H1 (cell line): ENCODE measurements at regions not wholly inside any gene's neighbourhood (a gene's known extent, or its start where the extent isn't known, plus 50 kb on each side); places are given as distances from the start of the nearest gene placed in this dataset.
A peak's percentile ranks its signal among the peaks of the same experiment; 100 is the strongest.

Source experiments
- CTCF ChIA-PET: fragments of 300-600 bp; sonication (Branson Sonifier 250); formaldehyde crosslinking; loops from one replicate; lab custom pipeline; 2021; ENCODE audit not compliant: partially characterized antibody; lab: Charles Lee
- POLR2A ChIA-PET: fragments of 300-600 bp; sonication (Branson Sonifier 250); formaldehyde crosslinking; loops from one replicate; lab custom pipeline; 2021; ENCODE audit warnings: inconsistent platforms; ENCODE audit not compliant: partially characterized antibody; lab: Charles Lee
- DNase-seq, 2 experiments: peaks; one replicate each; pipeline versions ENCODE4 v3.0.0 to v3.0.0-alpha.2; 2010 to 2022; ENCODE audit warnings: low spot score in 2 of 2, low read depth in 1 of 2, mixed read lengths in 1 of 2
- FAIRE-seq: peaks from 2 replicates; lab custom pipeline; 2011; peaks lifted over from hg19 to GRCh38; lab: Jason Lieb, UNC
- H2AFZ ChIP-seq: 2 replicates; pipeline ENCODE4 v1.8.1; 2012; ENCODE audit warnings: low read length, inconsistent platforms
- H2AK5ac ChIP-seq: 2 replicates; pipeline ENCODE4 v1.6.1; 2013; ENCODE audit warnings: low read depth, low read length
- H2BK120ac ChIP-seq: replicated peaks from 2 replicates; pipeline ENCODE3; 2013; ENCODE audit warnings: low read depth, low read length, inconsistent platforms
- H2BK12ac ChIP-seq: 2 replicates; pipeline ENCODE4 v1.6.1; 2013; ENCODE audit warnings: low read depth, low read length
- H2BK15ac ChIP-seq: 2 replicates; pipeline ENCODE4 v1.6.1; 2013; ENCODE audit warnings: low read length
- H2BK20ac ChIP-seq: 2 replicates; pipeline ENCODE4 v1.6.1; 2013; ENCODE audit warnings: low read length
- H2BK5ac ChIP-seq: 2 replicates; pipeline ENCODE4 v1.6.1; 2013; ENCODE audit warnings: low read depth, low read length
- H3K14ac ChIP-seq: 2 replicates; pipeline ENCODE4 v1.6.1; 2013; ENCODE audit warnings: inconsistent platforms; ENCODE audit not compliant: insufficient read length
- H3K18ac ChIP-seq: 2 replicates; pipeline ENCODE4 v1.6.1; 2013; ENCODE audit warnings: low read length; ENCODE audit errors: extremely low read depth
- H3K23ac ChIP-seq: 2 replicates; pipeline ENCODE4 v1.6.1; 2013; ENCODE audit warnings: inconsistent platforms; ENCODE audit not compliant: insufficient read length
- H3K23me2 ChIP-seq: 2 replicates; pipeline ENCODE4 v1.6.1; 2013; ENCODE audit warnings: low read depth, low read length
- H3K27ac ChIP-seq: 2 replicates; pipeline ENCODE4 v1.6.1; 2011; ENCODE audit warnings: low read depth, low read length, inconsistent platforms
- H3K27me3 ChIP-seq, 4 experiments: replicated peaks in 1 of 4; 1 replicate in 1 of 4; 2 replicates in 3 of 4; pipeline versions ENCODE4 v1.6.1 to v1.8.1; 2011 to 2013; ENCODE audit warnings: low read length in 3 of 4, mild to moderate bottlenecking in 3 of 4, inconsistent platforms in 2 of 4, mixed read lengths in 2 of 4, moderate library complexity in 1 of 4; ENCODE audit not compliant: control insufficient read depth in 3 of 4, insufficient read depth in 3 of 4; ENCODE audit errors: extremely low read depth in 1 of 4
- H3K36me3 ChIP-seq, 4 experiments: 2 replicates each; pipeline versions ENCODE4 v1.6.1 to v1.8.1; 2011 to 2013; ENCODE audit warnings: mild to moderate bottlenecking in 4 of 4, low read length in 3 of 4, moderate library complexity in 2 of 4, control low read depth in 1 of 4, inconsistent platforms in 1 of 4; ENCODE audit not compliant: insufficient read depth in 4 of 4, control insufficient read depth in 2 of 4
- H3K4ac ChIP-seq: replicated peaks from 2 replicates; pipeline ENCODE3; 2013; ENCODE audit warnings: low read length, low read depth, mixed read lengths, inconsistent platforms; ENCODE audit not compliant: insufficient read length
- H3K4me1 ChIP-seq, 4 experiments: replicated peaks in 1 of 4; 1 replicate in 1 of 4; 2 replicates in 3 of 4; pipeline versions ENCODE4 v1.6.1 to v1.8.1; 2011 to 2013; ENCODE audit warnings: low read length in 3 of 4, inconsistent platforms in 2 of 4, mixed read lengths in 1 of 4; ENCODE audit not compliant: insufficient read depth in 4 of 4, control insufficient read depth in 3 of 4
- H3K4me2 ChIP-seq, 2 experiments: 2 replicates each; pipeline versions ENCODE4 v1.6.1 to v1.8.1; 2011 to 2013; ENCODE audit warnings: low read depth in 2 of 2, low read length in 2 of 2, control low read depth in 1 of 2, inconsistent platforms in 1 of 2, mild to moderate bottlenecking in 1 of 2; ENCODE audit not compliant: insufficient read depth in 1 of 2
- H3K4me3 ChIP-seq, 4 experiments: fragments of 200-600, 300-600 bp in 1 of 4; sonication (generic), shearing (Covaris generic), sonication (Bioruptor Twin) in 1 of 4; 2 replicates each; pipeline versions ENCODE4 v1.5.1 to v1.8.1; 2011 to 2016; ENCODE audit warnings: low read length in 4 of 4, low read depth in 3 of 4, control low read depth in 2 of 4, inconsistent platforms in 2 of 4, mild to moderate bottlenecking in 2 of 4, mixed read lengths in 1 of 4, moderate library complexity in 1 of 4; ENCODE audit not compliant: insufficient read depth in 2 of 4; ENCODE audit errors: extremely low read depth in 1 of 4
- H3K56ac ChIP-seq: replicated peaks from 2 replicates; pipeline ENCODE3; 2013; ENCODE audit warnings: low read depth, mild to moderate bottlenecking, mixed read lengths, low read length, inconsistent platforms; ENCODE audit not compliant: insufficient read length
- H3K79me1 ChIP-seq: 2 replicates; pipeline ENCODE4 v1.6.1; 2013; ENCODE audit warnings: low read depth, low read length, control low read depth
- H3K79me2 ChIP-seq, 2 experiments: 2 replicates each; pipeline versions ENCODE4 v1.6.1 to v1.8.1; 2012 to 2013; ENCODE audit warnings: low read length in 2 of 2, mild to moderate bottlenecking in 2 of 2, inconsistent platforms in 1 of 2; ENCODE audit not compliant: insufficient read depth in 2 of 2, control insufficient read depth in 1 of 2
- H3K9ac ChIP-seq, 4 experiments: replicated peaks in 1 of 4; 1 replicate in 1 of 4; 2 replicates in 3 of 4; pipeline versions ENCODE4 v1.6.1 to v1.8.1; 2011 to 2013; ENCODE audit warnings: low read depth in 3 of 4, low read length in 3 of 4, control low read depth in 2 of 4, mild to moderate bottlenecking in 2 of 4, moderate library complexity in 2 of 4, inconsistent platforms in 1 of 4; ENCODE audit errors: extremely low read depth in 1 of 4
- H3K9me3 ChIP-seq, 2 experiments: 2 replicates each; pipeline versions ENCODE4 v1.6.1 to v1.8.1; 2012 to 2013; ENCODE audit warnings: mild to moderate bottlenecking in 2 of 2, moderate library complexity in 2 of 2, control low read depth in 1 of 2, inconsistent platforms in 1 of 2, low read depth in 1 of 2, low read length in 1 of 2, mixed read lengths in 1 of 2; ENCODE audit not compliant: insufficient read depth in 2 of 2
- H4K20me1 ChIP-seq, 2 experiments: replicated peaks in 1 of 2; 2 replicates each; pipeline versions ENCODE3 to v1.8.1; 2011 to 2013; ENCODE audit warnings: inconsistent platforms in 2 of 2, low read length in 2 of 2, mild to moderate bottlenecking in 1 of 2; ENCODE audit not compliant: insufficient read depth in 2 of 2, control insufficient read depth in 1 of 2
- H4K5ac ChIP-seq: 2 replicates; pipeline ENCODE4 v1.6.1; 2013; ENCODE audit warnings: low read length, low read depth, mixed read lengths, inconsistent platforms; ENCODE audit not compliant: insufficient read length
- H4K8ac ChIP-seq: 2 replicates; pipeline ENCODE4 v1.8.0; 2013; ENCODE audit warnings: mild to moderate bottlenecking, moderate library complexity, low read length, inconsistent platforms; ENCODE audit not compliant: insufficient read depth; ENCODE audit errors: extremely low read depth
- H4K91ac ChIP-seq: replicated peaks from 2 replicates; pipeline ENCODE3; 2013; ENCODE audit warnings: low read length, mixed read lengths, inconsistent platforms; ENCODE audit not compliant: insufficient read length
- CREB1 ChIP-seq: IDR thresholded peaks from 2 replicates; pipeline ENCODE4 v1.6.1; 2012; ENCODE audit warnings: inconsistent platforms
- EGR1 ChIP-seq: IDR thresholded peaks from 2 replicates; pipeline ENCODE4 v1.6.1; 2011; ENCODE audit warnings: low read depth, low read length, borderline replicate concordance
- POU5F1 ChIP-seq: IDR thresholded peaks from 2 replicates; pipeline ENCODE4 v1.6.1; 2011; ENCODE audit warnings: low read depth, mild to moderate bottlenecking, low read length, moderate library complexity
- SIX5 ChIP-seq: IDR thresholded peaks from 2 replicates; pipeline ENCODE4 v1.6.1; 2011; ENCODE audit warnings: mild to moderate bottlenecking, low read depth, low read length
- SP4 ChIP-seq: IDR thresholded peaks from 2 replicates; pipeline ENCODE4 v1.6.1; 2012; ENCODE audit warnings: low read length, inconsistent platforms
- SRF ChIP-seq: IDR thresholded peaks from 2 replicates; pipeline ENCODE4 v1.6.1; 2011; ENCODE audit warnings: mild to moderate bottlenecking, low read depth, low read length, moderate library complexity
- SUZ12 ChIP-seq: fragments of 200-600 bp; sonication (generic); IDR thresholded peaks from 2 replicates; pipeline ENCODE4 v1.6.1; 2012; ENCODE audit warnings: mild to moderate bottlenecking, inconsistent platforms, low read length, moderate library complexity, mixed read lengths
- TCF12 ChIP-seq: IDR thresholded peaks from 2 replicates; pipeline ENCODE4 v1.6.1; 2011; ENCODE audit warnings: low read depth, mild to moderate bottlenecking, low read length
- WGBS, 2 experiments: shearing (Covaris generic) in 1 of 2; methylation state at CpG; one replicate each; pipeline versions ENCODE4 v1.1.6 to v1.1.7; 2013 to 2015; ENCODE audit warnings: low lambda C conversion rate in 2 of 2, mixed read lengths in 2 of 2, inconsistent platforms in 1 of 2, low coverage in 1 of 2, missing lambda C conversion rate in 1 of 2; ENCODE audit not compliant: insufficient replicate concordance in 2 of 2, insufficient coverage in 1 of 2, insufficient read length in 1 of 2; ENCODE audit errors: extremely low coverage in 1 of 2, missing lambda C conversion rate in 1 of 2; 5-methylcytosine and 5-hydroxymethylcytosine counted together
- TF ChIP-seq, protein P1 (sequence below): IDR thresholded peaks from 2 replicates; pipeline ENCODE4 v1.6.1; 2012; ENCODE audit warnings: inconsistent platforms

DNA sequence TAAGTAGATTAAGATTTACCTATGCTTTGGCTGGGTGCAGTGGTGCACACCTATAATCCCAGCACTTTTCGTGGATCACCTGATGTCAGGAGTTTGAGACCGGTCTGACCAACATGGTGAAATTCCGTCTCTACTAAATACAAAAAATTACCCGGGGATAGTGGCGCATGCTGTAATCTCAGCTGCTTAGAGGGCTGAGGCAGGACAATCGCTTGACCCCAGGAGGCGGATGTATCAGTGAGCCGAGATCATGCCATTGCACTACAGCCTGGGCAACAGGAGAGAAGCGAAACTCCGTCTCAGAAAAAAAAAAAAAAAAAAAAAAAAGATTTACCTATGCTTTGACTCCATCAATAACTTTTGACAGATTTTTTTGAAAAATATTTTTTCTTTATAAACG lies 267.1 kb upstream of the SEMA6A start:
- Histone ChIP-seq H3K18ac (no peak overlapping the region), H3K4me3 (no peak overlapping the region), H4K8ac (no peak overlapping the region), H2BK15ac (no peak overlapping the region), H3K36me3 (no peaks in the 10 kb centered on the region), H2BK5ac (no peak overlapping the region), H3K4ac (no peak overlapping the region), H4K20me1 (no peaks in the 10 kb centered on the region), H2BK120ac (no peak overlapping the region), H3K9me3 (no peaks in the 10 kb centered on the region), H3K79me1 (no peaks in the 10 kb centered on the region), H2AFZ (no peak overlapping the region), H3K27ac (no peak overlapping the region), H3K56ac (no peak overlapping the region), H3K23ac (no peak overlapping the region), H3K9ac (no peak overlapping the region), H2BK20ac (no peak overlapping the region), H3K4me2 (no peak overlapping the region), H2AK5ac (no peak overlapping the region), H3K23me2 (no peaks in the 10 kb centered on the region), H2BK12ac (peak overlapping the region; percentile 22; the same call in 1 of the 2 replicates), H3K14ac (no peak overlapping the region), H3K27me3 (no peaks in the 10 kb centered on the region), H4K5ac (no peak overlapping the region), H3K4me1 (no peaks in the 10 kb centered on the region), H4K91ac (no peak overlapping the region), H3K79me2 (no peaks in the 10 kb centered on the region)
- FAIRE-seq (no peak), DNase-seq (no peak)
- TF ChIP-seq, protein P1, sequence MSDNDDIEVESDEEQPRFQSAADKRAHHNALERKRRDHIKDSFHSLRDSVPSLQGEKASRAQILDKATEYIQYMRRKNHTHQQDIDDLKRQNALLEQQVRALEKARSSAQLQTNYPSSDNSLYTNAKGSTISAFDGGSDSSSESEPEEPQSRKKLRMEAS, result no peak
- TF ChIP-seq SP4 (no peak), TCF12 (no peak), CREB1 (no peak), SIX5 (no peak), EGR1 (no peak), SUZ12 (no peak), POU5F1 (no peak), SRF (no peak)
- ChIA-PET POLR2A (no interaction called here), CTCF (interaction anchor here (0.7 kb wide), 1 partner anchor 143 kb away, joined by 3 read pairs; no protein-coding TSS in a partner anchor)
- WGBS, 2 experiments, result 90% methylated on average over 11 of the region's 11 CpGs; no CpG with 5 or more reads in 1 of the 2 experiments
